GM19452 (cell line): ENCODE measurements at regions not wholly inside any gene's neighbourhood (a gene's known extent, or its start where the extent isn't known, plus 50 kb on each side); places are given as distances from the start of the nearest gene placed in this dataset.
"Not testable (repeated sequence)": the region's sequence is repeated elsewhere in the genome, so short reads cannot be mapped to it uniquely, and the experiment has no call there.

Source experiments
- ATAC-seq: cut with Tn5 transposase; IDR thresholded peaks from one replicate; pipeline ENCODE4 v1.9.1; 2021; ENCODE audit not compliant: unreplicated experiment

DNA sequence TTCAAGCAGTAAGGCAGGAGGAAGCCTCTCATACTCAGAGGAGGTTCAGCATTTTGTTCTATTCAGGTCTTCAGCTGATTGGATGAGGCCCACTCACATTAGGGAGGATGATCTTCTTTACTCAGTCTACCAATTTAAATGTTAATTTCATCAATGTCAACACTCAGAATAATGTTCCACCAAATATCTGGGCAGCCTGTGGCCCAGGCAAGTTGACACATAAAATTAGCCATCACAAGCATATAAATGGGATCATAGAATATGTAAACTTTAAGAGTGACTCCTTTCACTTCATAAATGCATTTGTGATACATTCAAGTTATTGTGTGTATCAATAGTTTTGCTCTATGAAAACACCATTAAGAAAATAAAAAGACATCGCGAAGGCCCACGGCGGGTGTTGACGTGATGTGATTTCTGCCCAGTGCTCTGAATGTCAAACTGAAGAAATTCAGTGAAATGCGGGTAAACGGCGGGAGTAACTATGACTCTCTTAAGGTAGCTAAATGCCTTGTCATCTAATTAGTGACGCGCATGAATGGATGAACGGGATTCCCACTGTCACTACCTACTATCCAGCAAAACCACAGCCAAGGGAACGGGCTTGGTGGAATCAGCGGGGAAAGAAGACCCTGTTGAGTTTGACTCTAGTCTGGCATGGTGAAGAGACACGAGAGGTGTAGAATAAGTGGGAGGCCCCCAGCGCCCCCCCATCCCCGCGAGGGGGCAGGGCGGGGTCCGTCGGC is 536.1 kb upstream of the AUTS2 start:
- ATAC-seq: no peak

- ATAC-seq: no peak
Observed at GRCh38 chr7:69067397-69067796, 530.9 kb upstream of the AUTS2 start.

DNA sequence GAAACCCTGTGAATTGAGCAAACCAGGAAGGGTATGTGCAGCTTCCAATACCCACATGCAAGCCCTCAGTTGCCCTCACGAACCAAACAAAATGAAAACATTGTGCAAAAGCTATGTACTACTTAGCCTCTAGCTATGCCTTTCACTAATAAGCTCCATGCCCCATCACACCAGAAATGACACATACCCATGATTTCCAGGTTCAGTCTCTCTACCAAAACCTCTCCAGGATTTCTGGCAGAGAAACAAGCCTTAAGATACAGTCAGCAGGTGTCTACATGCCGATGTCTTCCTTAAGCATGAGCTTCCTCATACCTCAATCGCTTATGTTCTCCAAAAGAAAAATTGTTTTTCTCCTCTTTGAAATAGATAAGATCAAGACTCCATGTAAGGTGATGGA is 527.8 kb upstream of the AUTS2 start:
- no peak for ATAC-seq

GRCh38 chr7:69076566-69076965 is 521.7 kb upstream of the AUTS2 start:
- no peak for ATAC-seq

DNA sequence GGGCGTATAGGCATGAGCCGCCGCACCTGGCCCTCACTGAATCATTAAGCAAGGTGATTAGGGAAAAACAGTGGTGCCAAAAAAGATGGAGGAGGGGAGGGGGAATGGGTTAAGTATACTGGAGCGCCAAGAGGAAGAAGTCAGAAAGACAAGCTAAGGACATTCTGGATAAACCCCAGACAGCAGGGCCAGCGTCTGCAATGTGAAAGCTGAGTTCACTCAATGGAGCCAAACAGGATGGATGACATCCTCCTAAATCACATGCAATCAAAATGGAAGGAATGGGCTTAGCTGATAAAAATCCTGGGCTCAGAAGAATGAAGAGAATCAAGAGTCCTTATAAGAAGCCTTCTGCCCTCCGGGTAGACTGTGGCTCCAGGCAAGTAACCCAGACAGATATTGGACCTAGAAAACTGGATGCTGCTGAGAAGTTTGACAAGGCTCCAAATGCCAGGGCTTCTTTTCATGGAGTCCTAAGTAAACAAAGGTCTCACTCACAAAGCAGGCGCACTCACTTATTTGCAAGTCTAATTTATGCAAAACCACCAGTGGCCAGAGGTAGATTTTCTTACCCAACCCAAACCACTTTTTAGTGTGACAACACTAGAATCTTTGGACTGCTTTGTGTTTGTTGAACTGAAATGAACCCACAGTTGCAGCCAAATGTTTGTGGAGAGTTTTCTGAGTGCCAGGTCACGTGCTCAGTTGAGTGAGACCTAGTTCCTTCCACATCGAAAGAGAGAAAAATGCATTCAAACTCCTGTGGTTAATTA is 519.1 kb upstream of the AUTS2 start:
- no peak for ATAC-seq

DNA sequence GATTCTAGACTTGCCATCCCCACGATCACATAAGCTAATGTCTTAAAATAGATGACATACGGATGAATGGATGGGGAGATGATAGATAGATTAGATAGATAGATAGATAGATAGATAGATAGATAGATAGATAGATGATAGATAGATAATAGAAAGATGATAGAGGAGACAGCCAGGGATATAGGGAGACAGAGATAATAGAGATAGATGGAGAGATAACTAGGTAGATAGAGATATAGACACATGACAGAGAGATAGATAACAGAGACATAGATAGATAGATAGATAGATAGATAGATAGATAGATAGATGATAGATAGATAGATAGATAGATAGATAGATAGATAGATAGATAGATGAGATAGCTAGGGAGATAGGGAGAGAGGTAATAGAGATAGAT is 511.0 kb upstream of the AUTS2 start:
- not testable (repeated sequence) for ATAC-seq

GRCh38 chr7:69088185-69088584 is 510.1 kb upstream of the AUTS2 start:
- no peak for ATAC-seq

- ATAC-seq: no peak
Observed at GRCh38 chr7:69090936-69091335, 507.3 kb upstream of the AUTS2 start.

DNA sequence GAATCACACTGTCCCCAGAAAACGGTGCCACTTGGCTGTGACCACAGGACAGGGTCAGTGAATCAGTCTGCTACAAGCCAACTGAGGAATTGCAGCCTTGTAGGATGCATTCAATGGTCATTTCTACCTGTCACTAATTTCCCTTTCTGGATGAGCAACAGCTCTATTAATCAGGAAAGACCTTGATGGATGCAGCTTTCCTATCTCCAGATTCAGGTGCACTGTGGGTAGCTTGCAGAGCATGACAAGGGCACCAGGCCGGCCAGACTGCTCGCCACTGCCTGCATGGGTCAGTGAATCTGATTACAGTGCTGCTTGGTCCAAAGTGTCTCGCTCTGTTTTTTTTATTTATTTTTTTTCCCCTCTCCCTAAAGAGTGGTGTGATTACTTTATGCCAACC is 506.8 kb upstream of the AUTS2 start:
- no peak for ATAC-seq

GRCh38 chr7:69095127-69095526 is 503.1 kb upstream of the AUTS2 start:
- no peak for ATAC-seq

DNA sequence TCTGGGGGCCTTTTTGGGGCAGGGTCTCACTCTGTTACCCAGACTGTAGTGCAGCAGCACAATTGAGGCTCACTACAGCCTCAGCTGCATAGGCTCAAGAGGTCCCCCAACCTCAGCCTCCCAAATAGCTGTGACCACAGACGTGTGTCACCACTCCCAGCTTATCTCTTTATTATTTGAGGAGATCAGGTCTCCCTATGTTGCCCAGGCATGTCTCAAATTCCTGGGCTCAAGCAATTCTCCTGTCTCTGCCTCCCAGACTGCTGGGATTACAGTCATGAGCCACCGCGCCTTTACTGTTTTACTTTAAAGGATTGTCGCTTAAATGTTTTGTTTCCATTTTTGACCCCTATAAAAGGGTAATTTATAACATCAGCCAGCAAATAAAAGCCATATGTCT is 502.6 kb upstream of the AUTS2 start:
- ATAC-seq: no peak

- no peak for ATAC-seq
Observed at GRCh38 chr7:69104023-69104422, 494.3 kb upstream of the AUTS2 start.

DNA sequence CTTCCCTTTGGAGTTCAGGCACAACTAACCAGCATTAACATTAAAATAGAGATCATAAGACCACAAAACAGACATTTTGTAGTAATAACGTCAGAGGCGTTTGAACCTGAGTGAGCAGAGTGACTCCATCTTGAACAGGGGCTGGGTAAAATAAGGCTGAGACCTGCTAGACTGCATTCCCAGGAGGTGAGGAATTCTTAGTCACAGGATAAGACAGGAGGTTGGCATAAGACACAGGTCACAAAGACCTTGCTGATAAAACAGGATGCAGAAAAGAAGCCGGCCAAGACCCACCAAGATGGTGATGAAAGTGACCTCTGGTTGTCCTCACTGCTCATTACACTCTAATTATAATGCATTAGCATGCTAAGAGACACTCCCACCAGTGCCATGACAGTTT is 493.2 kb upstream of the AUTS2 start:
- ATAC-seq: no peak

GRCh38 chr7:69105981-69106380 is 492.3 kb upstream of the AUTS2 start:
- no peak for ATAC-seq

DNA sequence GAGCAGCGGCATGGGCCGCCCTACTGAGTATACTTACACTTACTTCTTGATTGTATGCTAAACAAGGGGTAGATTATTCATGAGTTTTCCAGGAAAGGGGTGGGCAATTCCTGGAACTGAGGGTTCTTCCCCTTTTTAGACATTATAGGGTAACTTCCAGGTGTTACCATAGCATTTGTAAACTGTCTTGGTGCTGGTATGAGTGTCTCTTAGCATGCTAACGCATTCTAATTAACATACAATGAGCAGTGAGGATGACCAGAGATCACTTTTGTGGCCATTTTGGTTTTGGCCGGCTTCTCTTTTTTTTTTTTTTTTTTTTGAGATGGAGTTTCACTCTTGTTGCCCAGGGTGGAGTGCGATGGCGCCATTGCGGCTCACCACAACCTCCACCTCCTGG is 491.8 kb upstream of the AUTS2 start:
- not testable (repeated sequence) for ATAC-seq

- ATAC-seq: not testable (repeated sequence)
Observed at GRCh38 chr7:69106946-69107345, 491.3 kb upstream of the AUTS2 start.

GRCh38 chr7:69108097-69108496 is 490.2 kb upstream of the AUTS2 start:
- no peak for ATAC-seq

GRCh38 chr7:69109246-69109645 is 489.0 kb upstream of the AUTS2 start:
- no peak for ATAC-seq

DNA sequence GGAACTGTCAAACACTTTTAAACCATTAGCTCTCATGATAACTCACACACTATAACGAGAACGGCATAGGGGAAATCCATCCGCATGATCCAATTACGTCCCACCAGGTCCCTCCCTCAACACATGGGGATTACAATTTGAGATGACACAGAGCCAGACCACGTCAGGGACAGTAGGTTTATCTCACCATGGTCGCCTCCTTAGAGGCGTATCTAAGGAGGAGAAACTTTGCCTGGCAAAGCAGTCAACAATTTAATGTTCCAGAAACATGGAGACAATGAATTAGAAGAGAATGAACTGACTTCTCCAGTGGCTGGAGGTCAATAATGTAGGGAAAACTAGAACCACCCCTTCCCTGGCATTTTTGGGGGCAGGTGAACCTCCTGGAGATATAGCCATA is 488.4 kb upstream of the AUTS2 start:
- ATAC-seq: no peak

- ATAC-seq: no peak
Observed at GRCh38 chr7:69110450-69111050, 487.7 kb upstream of the AUTS2 start.

DNA sequence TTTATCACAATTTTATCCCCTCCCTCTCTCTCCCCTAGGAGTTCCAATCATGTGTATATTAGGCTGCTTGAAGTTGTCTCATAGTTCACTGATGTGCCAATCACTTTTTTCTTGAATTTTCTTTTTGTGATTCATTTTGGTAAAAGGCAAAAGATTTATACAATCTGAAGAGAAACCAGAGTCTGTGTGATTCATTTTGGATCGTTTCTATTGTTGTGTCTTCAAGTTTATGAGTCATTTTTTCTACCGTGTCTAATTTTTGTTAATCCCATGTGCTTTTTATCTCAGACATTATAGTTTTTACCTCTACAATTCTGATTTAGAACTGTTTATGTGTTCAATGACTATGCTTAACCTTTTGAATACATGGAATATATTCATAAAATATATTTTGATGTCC is 483.9 kb upstream of the AUTS2 start:
- no peak for ATAC-seq

- ATAC-seq: no peak
Observed at GRCh38 chr7:69115788-69116187, 482.5 kb upstream of the AUTS2 start.
